GM12874 (cell line): ENCODE measurements at regions not wholly inside any gene's neighbourhood (a gene's known extent, or its start where the extent isn't known, plus 50 kb on each side); places are given as distances from the start of the nearest gene placed in this dataset.

Experiments used
- CTCF ChIP-seq: IDR thresholded peaks from 2 replicates; pipeline ENCODE4 v1.5.1; 2011; ENCODE audit warnings: low read depth, mild to moderate bottlenecking, control low read depth, low read length, moderate library complexity; ENCODE audit not compliant: insufficient read depth

- TF ChIP-seq CTCF = no peak
Observed at GRCh38 chr3:193929373-193929772, 206.6 kb upstream of the HES1 start.

- TF ChIP-seq CTCF = no peak
Observed at GRCh38 chr3:193929921-193930646, 205.9 kb upstream of the HES1 start.

- TF ChIP-seq CTCF = no peak
Observed at GRCh38 chr3:193932136-193932535, 203.8 kb upstream of the HES1 start.

- no peak for TF ChIP-seq CTCF
Observed at GRCh38 chr3:193932576-193932975, 203.4 kb upstream of the HES1 start.

- no peak for TF ChIP-seq CTCF
Observed at GRCh38 chr3:193933451-193933850, 202.5 kb upstream of the HES1 start.

- TF ChIP-seq CTCF = no peak
Observed at GRCh38 chr3:193935916-193936315, 200.0 kb upstream of the HES1 start.

- TF ChIP-seq CTCF = no peak
Observed at GRCh38 chr3:193938613-193939012, 197.3 kb upstream of the HES1 start.
